H1 (cell line): ENCODE measurements at regions not wholly inside any gene's neighbourhood (a gene's known extent, or its start where the extent isn't known, plus 50 kb on each side); places are given as distances from the start of the nearest gene placed in this dataset.

Experiments
- CTCF ChIA-PET: fragments of 300-600 bp; sonication (Branson Sonifier 250); formaldehyde crosslinking; loops from one replicate; lab custom pipeline; 2021; ENCODE audit not compliant: partially characterized antibody; lab: Charles Lee
- POLR2A ChIA-PET: fragments of 300-600 bp; sonication (Branson Sonifier 250); formaldehyde crosslinking; loops from one replicate; lab custom pipeline; 2021; ENCODE audit warnings: inconsistent platforms; ENCODE audit not compliant: partially characterized antibody; lab: Charles Lee
- DNase-seq, 2 experiments: peaks; one replicate each; pipeline versions ENCODE4 v3.0.0 to v3.0.0-alpha.2; 2010 to 2022; ENCODE audit warnings: low spot score in 2 of 2, low read depth in 1 of 2, mixed read lengths in 1 of 2
- FAIRE-seq: peaks from 2 replicates; lab custom pipeline; 2011; peaks lifted over from hg19 to GRCh38; lab: Jason Lieb, UNC
- H2AFZ ChIP-seq: 2 replicates; pipeline ENCODE4 v1.8.1; 2012; ENCODE audit warnings: low read length, inconsistent platforms
- H2AK5ac ChIP-seq: 2 replicates; pipeline ENCODE4 v1.6.1; 2013; ENCODE audit warnings: low read depth, low read length
- H2BK120ac ChIP-seq: replicated peaks from 2 replicates; pipeline ENCODE3; 2013; ENCODE audit warnings: low read depth, low read length, inconsistent platforms
- H2BK12ac ChIP-seq: 2 replicates; pipeline ENCODE4 v1.6.1; 2013; ENCODE audit warnings: low read depth, low read length
- H2BK15ac ChIP-seq: 2 replicates; pipeline ENCODE4 v1.6.1; 2013; ENCODE audit warnings: low read length
- H2BK20ac ChIP-seq: 2 replicates; pipeline ENCODE4 v1.6.1; 2013; ENCODE audit warnings: low read length
- H2BK5ac ChIP-seq: 2 replicates; pipeline ENCODE4 v1.6.1; 2013; ENCODE audit warnings: low read depth, low read length
- H3K14ac ChIP-seq: 2 replicates; pipeline ENCODE4 v1.6.1; 2013; ENCODE audit warnings: inconsistent platforms; ENCODE audit not compliant: insufficient read length
- H3K18ac ChIP-seq: 2 replicates; pipeline ENCODE4 v1.6.1; 2013; ENCODE audit warnings: low read length; ENCODE audit errors: extremely low read depth
- H3K23ac ChIP-seq: 2 replicates; pipeline ENCODE4 v1.6.1; 2013; ENCODE audit warnings: inconsistent platforms; ENCODE audit not compliant: insufficient read length
- H3K23me2 ChIP-seq: 2 replicates; pipeline ENCODE4 v1.6.1; 2013; ENCODE audit warnings: low read depth, low read length
- H3K27ac ChIP-seq: 2 replicates; pipeline ENCODE4 v1.6.1; 2011; ENCODE audit warnings: low read depth, low read length, inconsistent platforms
- H3K27me3 ChIP-seq, 4 experiments: replicated peaks in 1 of 4; 1 replicate in 1 of 4; 2 replicates in 3 of 4; pipeline versions ENCODE4 v1.6.1 to v1.8.1; 2011 to 2013; ENCODE audit warnings: low read length in 3 of 4, mild to moderate bottlenecking in 3 of 4, inconsistent platforms in 2 of 4, mixed read lengths in 2 of 4, moderate library complexity in 1 of 4; ENCODE audit not compliant: control insufficient read depth in 3 of 4, insufficient read depth in 3 of 4; ENCODE audit errors: extremely low read depth in 1 of 4
- H3K36me3 ChIP-seq, 4 experiments: 2 replicates each; pipeline versions ENCODE4 v1.6.1 to v1.8.1; 2011 to 2013; ENCODE audit warnings: mild to moderate bottlenecking in 4 of 4, low read length in 3 of 4, moderate library complexity in 2 of 4, control low read depth in 1 of 4, inconsistent platforms in 1 of 4; ENCODE audit not compliant: insufficient read depth in 4 of 4, control insufficient read depth in 2 of 4
- H3K4ac ChIP-seq: replicated peaks from 2 replicates; pipeline ENCODE3; 2013; ENCODE audit warnings: low read length, low read depth, mixed read lengths, inconsistent platforms; ENCODE audit not compliant: insufficient read length
- H3K4me1 ChIP-seq, 4 experiments: replicated peaks in 1 of 4; 1 replicate in 1 of 4; 2 replicates in 3 of 4; pipeline versions ENCODE4 v1.6.1 to v1.8.1; 2011 to 2013; ENCODE audit warnings: low read length in 3 of 4, inconsistent platforms in 2 of 4, mixed read lengths in 1 of 4; ENCODE audit not compliant: insufficient read depth in 4 of 4, control insufficient read depth in 3 of 4
- H3K4me2 ChIP-seq, 2 experiments: 2 replicates each; pipeline versions ENCODE4 v1.6.1 to v1.8.1; 2011 to 2013; ENCODE audit warnings: low read depth in 2 of 2, low read length in 2 of 2, control low read depth in 1 of 2, inconsistent platforms in 1 of 2, mild to moderate bottlenecking in 1 of 2; ENCODE audit not compliant: insufficient read depth in 1 of 2
- H3K4me3 ChIP-seq, 4 experiments: fragments of 200-600, 300-600 bp in 1 of 4; sonication (generic), shearing (Covaris generic), sonication (Bioruptor Twin) in 1 of 4; 2 replicates each; pipeline versions ENCODE4 v1.5.1 to v1.8.1; 2011 to 2016; ENCODE audit warnings: low read length in 4 of 4, low read depth in 3 of 4, control low read depth in 2 of 4, inconsistent platforms in 2 of 4, mild to moderate bottlenecking in 2 of 4, mixed read lengths in 1 of 4, moderate library complexity in 1 of 4; ENCODE audit not compliant: insufficient read depth in 2 of 4; ENCODE audit errors: extremely low read depth in 1 of 4
- H3K56ac ChIP-seq: replicated peaks from 2 replicates; pipeline ENCODE3; 2013; ENCODE audit warnings: low read depth, mild to moderate bottlenecking, mixed read lengths, low read length, inconsistent platforms; ENCODE audit not compliant: insufficient read length
- H3K79me1 ChIP-seq: 2 replicates; pipeline ENCODE4 v1.6.1; 2013; ENCODE audit warnings: low read depth, low read length, control low read depth
- H3K79me2 ChIP-seq, 2 experiments: 2 replicates each; pipeline versions ENCODE4 v1.6.1 to v1.8.1; 2012 to 2013; ENCODE audit warnings: low read length in 2 of 2, mild to moderate bottlenecking in 2 of 2, inconsistent platforms in 1 of 2; ENCODE audit not compliant: insufficient read depth in 2 of 2, control insufficient read depth in 1 of 2
- H3K9ac ChIP-seq, 4 experiments: replicated peaks in 1 of 4; 1 replicate in 1 of 4; 2 replicates in 3 of 4; pipeline versions ENCODE4 v1.6.1 to v1.8.1; 2011 to 2013; ENCODE audit warnings: low read depth in 3 of 4, low read length in 3 of 4, control low read depth in 2 of 4, mild to moderate bottlenecking in 2 of 4, moderate library complexity in 2 of 4, inconsistent platforms in 1 of 4; ENCODE audit errors: extremely low read depth in 1 of 4
- H3K9me3 ChIP-seq, 2 experiments: 2 replicates each; pipeline versions ENCODE4 v1.6.1 to v1.8.1; 2012 to 2013; ENCODE audit warnings: mild to moderate bottlenecking in 2 of 2, moderate library complexity in 2 of 2, control low read depth in 1 of 2, inconsistent platforms in 1 of 2, low read depth in 1 of 2, low read length in 1 of 2, mixed read lengths in 1 of 2; ENCODE audit not compliant: insufficient read depth in 2 of 2
- H4K20me1 ChIP-seq, 2 experiments: replicated peaks in 1 of 2; 2 replicates each; pipeline versions ENCODE3 to v1.8.1; 2011 to 2013; ENCODE audit warnings: inconsistent platforms in 2 of 2, low read length in 2 of 2, mild to moderate bottlenecking in 1 of 2; ENCODE audit not compliant: insufficient read depth in 2 of 2, control insufficient read depth in 1 of 2
- H4K5ac ChIP-seq: 2 replicates; pipeline ENCODE4 v1.6.1; 2013; ENCODE audit warnings: low read length, low read depth, mixed read lengths, inconsistent platforms; ENCODE audit not compliant: insufficient read length
- H4K8ac ChIP-seq: 2 replicates; pipeline ENCODE4 v1.8.0; 2013; ENCODE audit warnings: mild to moderate bottlenecking, moderate library complexity, low read length, inconsistent platforms; ENCODE audit not compliant: insufficient read depth; ENCODE audit errors: extremely low read depth
- H4K91ac ChIP-seq: replicated peaks from 2 replicates; pipeline ENCODE3; 2013; ENCODE audit warnings: low read length, mixed read lengths, inconsistent platforms; ENCODE audit not compliant: insufficient read length
- CBX8 ChIP-seq: fragments of 300-800, 300-1000 bp; sonication (generic); IDR thresholded peaks from 2 replicates; pipeline ENCODE4 v1.7.1; 2016; ENCODE audit warnings: low read depth, low read length, borderline replicate concordance
- EGR1 ChIP-seq: IDR thresholded peaks from 2 replicates; pipeline ENCODE4 v1.6.1; 2011; ENCODE audit warnings: low read depth, low read length, borderline replicate concordance
- HDAC6 ChIP-seq: IDR thresholded peaks from one replicate; pipeline ENCODE4 v1.7.1; 2012; ENCODE audit warnings: low read depth, mild to moderate bottlenecking, inconsistent platforms, low read length, moderate library complexity
- JUND ChIP-seq: IDR thresholded peaks from 2 replicates; pipeline ENCODE4 v1.6.1; 2011; ENCODE audit warnings: mild to moderate bottlenecking, improper control_type of control experiment, low read length
- MAFK ChIP-seq: IDR thresholded peaks from 2 replicates; pipeline ENCODE4 v1.6.1; 2012; ENCODE audit warnings: low read depth, mild to moderate bottlenecking, improper control_type of control experiment, low read length
- NANOG ChIP-seq: IDR thresholded peaks from 2 replicates; pipeline ENCODE4 v1.6.1; 2011; ENCODE audit warnings: low read length, low read depth, mild to moderate bottlenecking, inconsistent platforms; ENCODE audit not compliant: insufficient read depth, poor library complexity, severe bottlenecking
- NRF1 ChIP-seq: IDR thresholded peaks from 2 replicates; pipeline ENCODE4 v1.6.1; 2011; ENCODE audit warnings: mild to moderate bottlenecking, low read depth, low read length, improper control_type of control experiment
- SIX5 ChIP-seq: IDR thresholded peaks from 2 replicates; pipeline ENCODE4 v1.6.1; 2011; ENCODE audit warnings: mild to moderate bottlenecking, low read depth, low read length
- SRF ChIP-seq: IDR thresholded peaks from 2 replicates; pipeline ENCODE4 v1.6.1; 2011; ENCODE audit warnings: mild to moderate bottlenecking, low read depth, low read length, moderate library complexity
- TAF1 ChIP-seq: IDR thresholded peaks from 2 replicates; pipeline ENCODE4 v1.6.1; 2011; ENCODE audit warnings: mild to moderate bottlenecking, low read depth, low read length
- TAF7 ChIP-seq: optimal IDR thresholded peaks from 2 replicates; pipeline ENCODE3; 2011; ENCODE audit warnings: low read depth, mild to moderate bottlenecking, inconsistent platforms, low read length, moderate library complexity, borderline replicate concordance
- TBP ChIP-seq: IDR thresholded peaks from 2 replicates; pipeline ENCODE4 v1.6.1; 2011; ENCODE audit warnings: low read depth, low read length, improper control_type of control experiment
- TCF12 ChIP-seq: IDR thresholded peaks from 2 replicates; pipeline ENCODE4 v1.6.1; 2011; ENCODE audit warnings: low read depth, mild to moderate bottlenecking, low read length
- YY1 ChIP-seq: IDR thresholded peaks from 2 replicates; pipeline ENCODE4 v1.6.1; 2011; ENCODE audit warnings: low read depth, mild to moderate bottlenecking, low read length
- WGBS, 2 experiments: shearing (Covaris generic) in 1 of 2; methylation state at CpG; one replicate each; pipeline versions ENCODE4 v1.1.6 to v1.1.7; 2013 to 2015; ENCODE audit warnings: low lambda C conversion rate in 2 of 2, mixed read lengths in 2 of 2, inconsistent platforms in 1 of 2, low coverage in 1 of 2, missing lambda C conversion rate in 1 of 2; ENCODE audit not compliant: insufficient replicate concordance in 2 of 2, insufficient coverage in 1 of 2, insufficient read length in 1 of 2; ENCODE audit errors: extremely low coverage in 1 of 2, missing lambda C conversion rate in 1 of 2; 5-methylcytosine and 5-hydroxymethylcytosine counted together
- TF ChIP-seq, protein P1 (sequence below): IDR thresholded peaks from 2 replicates; pipeline ENCODE4 v1.6.1; 2012; ENCODE audit warnings: low read length, inconsistent platforms

DNA sequence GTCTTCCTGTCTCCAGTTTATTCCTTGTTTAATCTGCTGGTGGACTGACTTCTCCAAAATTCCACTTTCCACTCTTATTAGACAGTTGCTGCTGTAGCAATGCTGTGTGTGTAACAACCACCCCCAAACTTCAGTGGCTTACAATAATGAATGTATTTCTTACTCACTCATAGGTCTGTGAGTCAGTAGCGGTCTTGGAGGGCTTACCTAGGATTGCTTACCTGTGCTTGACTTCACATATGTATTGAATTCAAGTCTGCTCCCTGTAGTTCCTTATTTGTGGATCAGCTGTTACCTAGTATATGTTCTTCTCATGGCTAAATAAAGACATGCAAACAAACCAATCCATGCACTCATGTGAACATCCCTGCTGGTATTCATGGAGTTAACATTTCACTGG, 224.6 kb downstream of the MAP2K6 start:
- no peak for TF ChIP-seq TAF1
- TF ChIP-seq CBX8, result no peak
- no peak for TF ChIP-seq TAF7
- TF ChIP-seq EGR1, result no peak
- TF ChIP-seq, protein P1, sequence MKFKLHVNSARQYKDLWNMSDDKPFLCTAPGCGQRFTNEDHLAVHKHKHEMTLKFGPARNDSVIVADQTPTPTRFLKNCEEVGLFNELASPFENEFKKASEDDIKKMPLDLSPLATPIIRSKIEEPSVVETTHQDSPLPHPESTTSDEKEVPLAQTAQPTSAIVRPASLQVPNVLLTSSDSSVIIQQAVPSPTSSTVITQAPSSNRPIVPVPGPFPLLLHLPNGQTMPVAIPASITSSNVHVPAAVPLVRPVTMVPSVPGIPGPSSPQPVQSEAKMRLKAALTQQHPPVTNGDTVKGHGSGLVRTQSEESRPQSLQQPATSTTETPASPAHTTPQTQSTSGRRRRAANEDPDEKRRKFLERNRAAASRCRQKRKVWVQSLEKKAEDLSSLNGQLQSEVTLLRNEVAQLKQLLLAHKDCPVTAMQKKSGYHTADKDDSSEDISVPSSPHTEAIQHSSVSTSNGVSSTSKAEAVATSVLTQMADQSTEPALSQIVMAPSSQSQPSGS, result no peak
- no peak for TF ChIP-seq TCF12
- no peak for TF ChIP-seq NRF1
- no peak for TF ChIP-seq MAFK
- TF ChIP-seq SRF, result no peak
- no peak for TF ChIP-seq YY1
- TF ChIP-seq TBP, result no peak
- TF ChIP-seq SIX5, result no peak
- TF ChIP-seq NANOG, result no peak
- no peak for TF ChIP-seq HDAC6
- TF ChIP-seq JUND, result no peak

More for the DNA sequence above, 224.6 kb downstream of the MAP2K6 start:
- ChIA-PET CTCF (interaction anchor here (1.1 to 3.8 kb wide), 2 partner anchors 32 to 403 kb away, joined by 3 to 17 read pairs; no protein-coding TSS in a partner anchor), POLR2A (no interaction called here)
- H3K18ac ChIP-seq, result no peak overlapping the region
- no peak overlapping the region for H4K91ac ChIP-seq
- H3K27ac ChIP-seq, result no peak overlapping the region
- H3K4ac ChIP-seq, result no peak overlapping the region
- no peaks in the 10 kb centered on the region for H3K79me1 ChIP-seq
- H3K9ac ChIP-seq, result no peak overlapping the region
- no peak overlapping the region for H4K8ac ChIP-seq
- H3K9me3 ChIP-seq, result no peaks in the 10 kb centered on the region
- no peak overlapping the region for H4K5ac ChIP-seq
- H3K4me3 ChIP-seq, result no peak overlapping the region
- no peaks in the 10 kb centered on the region for H3K4me1 ChIP-seq
- DNase-seq (no peak), FAIRE-seq (no peak)
- H3K36me3 ChIP-seq, result no peaks in the 10 kb centered on the region
- H3K23me2 ChIP-seq, result no peaks in the 10 kb centered on the region
- H3K79me2 ChIP-seq, result no peaks in the 10 kb centered on the region
- H4K20me1 ChIP-seq, result no peaks in the 10 kb centered on the region
- no peak overlapping the region for H2BK12ac ChIP-seq
- H3K14ac ChIP-seq, result no peak overlapping the region
- WGBS, 2 experiments, result 94% methylated on average over 1 of the region's 1 CpG; no CpG with 5 or more reads in 1 of the 2 experiments
- H3K27me3 ChIP-seq, result no peaks in the 10 kb centered on the region
- H2AFZ ChIP-seq, result no peak overlapping the region
- no peak overlapping the region for H2AK5ac ChIP-seq
- H2BK20ac ChIP-seq, result no peak overlapping the region
- H2BK120ac ChIP-seq, result no peak overlapping the region
- no peak overlapping the region for H3K4me2 ChIP-seq
- H2BK5ac ChIP-seq, result no peak overlapping the region
- H2BK15ac ChIP-seq, result no peak overlapping the region
- no peak overlapping the region for H3K56ac ChIP-seq
- no peak overlapping the region for H3K23ac ChIP-seq
